ENCODE measurements at regions not wholly inside any gene's neighbourhood (a gene's known extent, or its start where the extent isn't known, plus 50 kb on each side); places are given as distances from the start of the nearest gene placed in this dataset.

- TF ChIP-seq POLR2AphosphoS5 (IDR thresholded peaks at IDR 0.05; ENCODE audit: low read depth, low read length) (no peak), POLR2A (IDR thresholded peaks at IDR 0.05; ENCODE audit: low read depth, low read length) (no peak), TAF1 (IDR thresholded peaks at IDR 0.05; ENCODE audit: borderline replicate concordance, low read depth, low read length) (no peak)
These were observed 99.5 kb upstream of the BACE2 start for GRCh38 chr21:41068496-41068895.
